ENCODE measurements at regions not wholly inside any gene's neighbourhood (a gene's known extent, or its start where the extent isn't known, plus 50 kb on each side); places are given as distances from the start of the nearest gene placed in this dataset.

- TF ChIP-seq SNAI2 (CRISPR knock-in tag; IDR thresholded peaks at IDR 0.05) (no peak), POU6F1 (CRISPR knock-in tag; IDR thresholded peaks at IDR 0.05; ENCODE audit: borderline replicate concordance, low read depth) (no peak), ZNF70 (CRISPR knock-in tag; IDR thresholded peaks at IDR 0.05) (no peak), ZNF565 (CRISPR knock-in tag; conservative IDR thresholded peaks at IDR 0.05; ENCODE audit: low read depth) (no peak), TOX (CRISPR knock-in tag; IDR thresholded peaks at IDR 0.05; ENCODE audit: borderline replicate concordance) (no peak), GLIS3 (CRISPR knock-in tag; IDR thresholded peaks at IDR 0.05) (no peak), TCF4 (CRISPR knock-in tag; IDR thresholded peaks at IDR 0.05; ENCODE audit: borderline replicate concordance) (no peak), CSDC2 (CRISPR knock-in tag; IDR thresholded peaks at IDR 0.05) (no peak), ZFP30 (CRISPR knock-in tag; IDR thresholded peaks at IDR 0.05) (no peak)
- TF ChIP-seq, protein P1, sequence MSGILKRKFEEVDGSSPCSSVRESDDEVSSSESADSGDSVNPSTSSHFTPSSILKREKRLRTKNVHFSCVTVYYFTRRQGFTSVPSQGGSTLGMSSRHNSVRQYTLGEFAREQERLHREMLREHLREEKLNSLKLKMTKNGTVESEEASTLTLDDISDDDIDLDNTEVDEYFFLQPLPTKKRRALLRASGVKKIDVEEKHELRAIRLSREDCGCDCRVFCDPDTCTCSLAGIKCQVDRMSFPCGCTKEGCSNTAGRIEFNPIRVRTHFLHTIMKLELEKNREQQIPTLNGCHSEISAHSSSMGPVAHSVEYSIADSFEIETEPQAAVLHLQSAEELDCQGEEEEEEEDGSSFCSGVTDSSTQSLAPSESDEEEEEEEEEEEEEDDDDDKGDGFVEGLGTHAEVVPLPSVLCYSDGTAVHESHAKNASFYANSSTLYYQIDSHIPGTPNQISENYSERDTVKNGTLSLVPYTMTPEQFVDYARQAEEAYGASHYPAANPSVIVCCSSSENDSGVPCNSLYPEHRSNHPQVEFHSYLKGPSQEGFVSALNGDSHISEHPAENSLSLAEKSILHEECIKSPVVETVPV (CRISPR knock-in tag; IDR thresholded peaks at IDR 0.05), result no peak
- ATAC-seq, result no peak
Observed at GRCh38 chr18:57249179-57249578, 102.3 kb downstream of the BOD1L2 start.

- no peak for ATAC-seq
- TF ChIP-seq POU6F1 (CRISPR knock-in tag; IDR thresholded peaks at IDR 0.05; ENCODE audit: borderline replicate concordance, low read depth), result no peak
Observed at GRCh38 chr18:57249883-57250282, 102.5 kb upstream of the ST8SIA3 start.

- no peak for ATAC-seq
- TF ChIP-seq GLIS3 (CRISPR knock-in tag; IDR thresholded peaks at IDR 0.05) (no peak), CSDC2 (CRISPR knock-in tag; IDR thresholded peaks at IDR 0.05) (no peak), ZNF8 (CRISPR knock-in tag; IDR thresholded peaks at IDR 0.05) (no peak), ZNF70 (CRISPR knock-in tag; IDR thresholded peaks at IDR 0.05) (no peak), OSR1 (CRISPR knock-in tag; IDR thresholded peaks at IDR 0.05) (no peak), TOX (CRISPR knock-in tag; IDR thresholded peaks at IDR 0.05; ENCODE audit: borderline replicate concordance) (no peak), TCF4 (CRISPR knock-in tag; IDR thresholded peaks at IDR 0.05; ENCODE audit: borderline replicate concordance) (no peak), ZNF565 (CRISPR knock-in tag; conservative IDR thresholded peaks at IDR 0.05; ENCODE audit: low read depth) (no peak), PPARA (CRISPR knock-in tag; IDR thresholded peaks at IDR 0.05; ENCODE audit: borderline replicate concordance) (no peak), RARB (CRISPR knock-in tag; IDR thresholded peaks at IDR 0.05) (no peak), ZFP30 (CRISPR knock-in tag; IDR thresholded peaks at IDR 0.05) (no peak), ESRRG (CRISPR knock-in tag; IDR thresholded peaks at IDR 0.05) (no peak), POU6F1 (CRISPR knock-in tag; IDR thresholded peaks at IDR 0.05; ENCODE audit: borderline replicate concordance, low read depth) (no peak), CREB5 (CRISPR knock-in tag; IDR thresholded peaks at IDR 0.05; ENCODE audit: low read depth) (no peak)
- TF ChIP-seq, protein P2, sequence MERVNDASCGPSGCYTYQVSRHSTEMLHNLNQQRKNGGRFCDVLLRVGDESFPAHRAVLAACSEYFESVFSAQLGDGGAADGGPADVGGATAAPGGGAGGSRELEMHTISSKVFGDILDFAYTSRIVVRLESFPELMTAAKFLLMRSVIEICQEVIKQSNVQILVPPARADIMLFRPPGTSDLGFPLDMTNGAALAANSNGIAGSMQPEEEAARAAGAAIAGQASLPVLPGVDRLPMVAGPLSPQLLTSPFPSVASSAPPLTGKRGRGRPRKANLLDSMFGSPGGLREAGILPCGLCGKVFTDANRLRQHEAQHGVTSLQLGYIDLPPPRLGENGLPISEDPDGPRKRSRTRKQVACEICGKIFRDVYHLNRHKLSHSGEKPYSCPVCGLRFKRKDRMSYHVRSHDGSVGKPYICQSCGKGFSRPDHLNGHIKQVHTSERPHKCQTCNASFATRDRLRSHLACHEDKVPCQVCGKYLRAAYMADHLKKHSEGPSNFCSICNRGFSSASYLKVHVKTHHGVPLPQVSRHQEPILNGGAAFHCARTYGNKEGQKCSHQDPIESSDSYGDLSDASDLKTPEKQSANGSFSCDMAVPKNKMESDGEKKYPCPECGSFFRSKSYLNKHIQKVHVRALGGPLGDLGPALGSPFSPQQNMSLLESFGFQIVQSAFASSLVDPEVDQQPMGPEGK (CRISPR knock-in tag; IDR thresholded peaks at IDR 0.05; ENCODE audit: borderline replicate concordance), result no peak
- TF ChIP-seq, protein P1 (CRISPR knock-in tag; IDR thresholded peaks at IDR 0.05), result no peak
Observed at GRCh38 chr18:57251747-57252146, 100.6 kb upstream of the ST8SIA3 start.

Measured in SK-N-SH treated with all-trans-retinoic acid at 6 μM for 48 hours (cell line).